ENCODE measurements at regions not wholly inside any gene's neighbourhood (a gene's known extent, or its start where the extent isn't known, plus 50 kb on each side); places are given as distances from the start of the nearest gene placed in this dataset.

- no peak for TF ChIP-seq CTCF (IDR thresholded peaks at IDR 0.05)
- no peak for TF ChIP-seq POLR2A (IDR thresholded peaks at IDR 0.05)
These were observed 450.0 kb upstream of the FZD8 start for GRCh38 chr10:36092116-36092515.
